Natural killer cell treated with Interleukin-12 subunit alpha and Interleukin-12 subunit beta and Interleukin-15 and Interleukin-18, amount 100 ng/mL, for 72 hours (primary cell): ENCODE measurements at regions not wholly inside any gene's neighbourhood (a gene's known extent, or its start where the extent isn't known, plus 50 kb on each side); places are given as distances from the start of the nearest gene placed in this dataset.

Source experiments
- ATAC-seq, 2 donors: fragments of 150-1000 bp; cut with Tn5 transposase in 1 of 2; sonication (Bioruptor Pico), chemical (Tn5 transposase) in 1 of 2; 2 replicates each; pipeline ENCODE4 v1.10.0; 2021
- DNase-seq: peaks from one replicate; pipeline ENCODE4 v3.0.0; 2022; ENCODE audit warnings: low spot score
- H3K27ac Mint-ChIP-seq, 2 donors: 1 replicate in 1 of 2; 2 replicates in 1 of 2; pipeline ENCODE4 v1.8.0; 2022; ENCODE audit warnings: mixed read lengths in 2 of 2, mild to moderate bottlenecking in 1 of 2, moderate library complexity in 1 of 2
- H3K27me3 Mint-ChIP-seq, 2 donors: 1 replicate in 1 of 2; 2 replicates in 1 of 2; pipeline ENCODE4 v1.8.0; 2022; ENCODE audit warnings: mixed read lengths in 2 of 2
- H3K36me3 Mint-ChIP-seq: one replicate; pipeline ENCODE4 v1.8.0; 2022; ENCODE audit warnings: mixed read lengths
- H3K4me1 Mint-ChIP-seq, 2 donors: 1 replicate in 1 of 2; 2 replicates in 1 of 2; pipeline ENCODE4 v1.8.0; 2022; ENCODE audit warnings: low read depth in 2 of 2, mixed read lengths in 2 of 2, mild to moderate bottlenecking in 1 of 2
- H3K4me3 Mint-ChIP-seq: one replicate; pipeline ENCODE4 v1.8.0; 2022; ENCODE audit warnings: mixed read lengths
- H3K9me3 Mint-ChIP-seq: 2 replicates; pipeline ENCODE4 v1.8.0; 2022; ENCODE audit warnings: mixed read lengths

DNA sequence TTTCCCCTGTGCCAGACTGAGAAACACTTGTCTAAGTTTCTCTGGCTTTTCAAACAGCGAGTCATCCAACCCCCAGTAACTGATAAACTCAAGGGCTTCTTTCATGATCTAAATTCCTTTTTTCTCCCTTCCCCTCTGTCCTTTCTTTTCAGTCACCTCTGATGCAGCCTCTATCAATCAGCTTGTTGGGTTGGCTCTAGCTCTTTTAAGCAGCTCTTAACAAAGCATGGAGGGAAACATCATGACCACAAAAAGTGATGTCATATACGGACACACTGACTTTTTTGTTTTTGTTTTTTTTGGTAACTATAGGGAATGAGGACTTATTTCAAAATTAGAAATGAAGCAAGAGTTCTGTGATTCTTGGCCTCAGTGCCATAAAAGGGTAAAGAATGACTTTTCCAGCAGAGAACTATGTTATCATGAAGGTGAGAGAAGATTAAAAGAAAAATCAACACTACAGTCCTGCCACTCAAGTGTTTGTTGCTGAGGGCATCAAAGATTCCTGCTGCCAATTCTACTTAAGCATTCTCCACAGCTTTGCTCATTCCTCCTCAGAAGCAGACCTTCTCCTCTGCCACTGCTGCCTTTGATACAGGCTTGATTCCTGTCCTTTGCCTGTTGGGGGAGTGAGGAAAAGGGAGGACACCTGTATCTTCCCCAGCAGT lies 457.0 kb upstream of the ONECUT1 start:
- ATAC-seq (peak in 1 of 2 donors; percentile 45), DNase-seq (no peak)
- H3K4me1 Mint-ChIP-seq = no peaks in the 10 kb centered on the region
- no peaks in the 10 kb centered on the region for H3K36me3 Mint-ChIP-seq
- H3K9me3 Mint-ChIP-seq = peaks cover 3% of the 10 kb centered on the region
- no peak overlapping the region for H3K4me3 Mint-ChIP-seq
- no peak overlapping the region for H3K27ac Mint-ChIP-seq
- no peaks in the 10 kb centered on the region for H3K27me3 Mint-ChIP-seq

DNA sequence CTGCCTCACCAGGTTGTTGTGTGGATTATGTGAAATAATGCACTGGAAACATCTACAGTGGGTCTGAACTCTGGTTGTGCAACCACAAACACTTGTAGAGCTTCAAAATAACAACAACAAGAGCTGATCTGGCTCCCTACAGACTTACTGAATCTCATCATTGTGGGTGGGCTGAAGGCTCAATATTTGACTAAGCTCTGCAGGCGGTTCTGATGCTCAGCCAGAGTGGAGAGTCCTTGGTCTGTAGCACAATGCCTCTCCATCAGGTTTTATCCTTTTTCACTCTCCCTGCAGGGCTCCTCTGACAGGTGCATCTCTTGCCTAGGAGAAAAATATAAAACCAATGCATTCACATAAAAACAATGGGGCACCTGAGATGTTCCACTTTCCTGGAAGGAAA lies 456.3 kb upstream of the ONECUT1 start:
- Mint-ChIP-seq H3K4me3 (no peak overlapping the region), H3K36me3 (no peaks in the 10 kb centered on the region), H3K4me1 (no peaks in the 10 kb centered on the region), H3K27me3 (no peaks in the 10 kb centered on the region), H3K27ac (no peak overlapping the region), H3K9me3 (peaks cover 3% of the 10 kb centered on the region)
- DNase-seq = no peak
- ATAC-seq = no peak

DNA sequence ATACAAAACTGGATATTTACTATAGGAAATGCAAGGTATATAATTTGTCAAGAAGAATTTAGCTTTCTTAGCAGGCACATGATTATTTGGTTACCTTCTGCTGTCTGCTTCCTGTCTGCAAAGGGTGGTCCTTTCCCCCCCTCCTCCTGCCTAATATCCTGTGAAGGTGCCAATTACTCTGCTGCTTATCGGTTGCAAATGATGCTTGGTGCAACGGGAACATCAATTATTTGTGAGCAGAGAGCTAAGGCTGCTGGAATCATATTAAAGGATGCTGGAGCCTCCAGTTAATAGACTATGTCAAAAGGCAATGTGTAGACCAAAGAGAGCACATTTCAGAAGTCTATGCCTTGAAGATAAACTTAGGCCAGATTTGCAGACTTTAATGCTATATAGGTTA lies 443.7 kb upstream of the ONECUT1 start:
- no peaks in the 10 kb centered on the region for H3K4me1 Mint-ChIP-seq

DNA sequence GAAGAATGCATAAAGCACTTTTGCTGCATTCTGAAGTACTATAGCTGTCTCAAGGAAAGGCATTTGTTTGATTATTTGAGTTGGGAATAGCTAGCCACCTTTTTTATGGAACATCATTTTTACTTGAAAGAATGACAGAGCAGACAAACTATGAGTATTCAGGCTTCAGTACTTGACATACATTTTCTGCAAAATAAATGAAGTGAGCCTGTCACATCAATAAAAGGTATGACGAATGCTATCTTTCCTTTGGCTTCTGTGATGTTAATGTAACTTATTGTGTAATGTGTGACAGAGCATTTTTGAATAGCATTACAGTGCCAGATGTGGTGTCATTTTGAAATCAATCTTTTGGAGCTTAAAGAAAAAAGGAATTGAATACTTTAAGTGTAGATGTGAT lies 440.3 kb upstream of the ONECUT1 start:
- Mint-ChIP-seq H3K36me3 (no peaks in the 10 kb centered on the region), H3K4me3 (no peak overlapping the region), H3K9me3 (no peaks in the 10 kb centered on the region), H3K27me3 (no peaks in the 10 kb centered on the region), H3K27ac (no peak overlapping the region), H3K4me1 (no peaks in the 10 kb centered on the region)
- DNase-seq = no peak
- no peak for ATAC-seq

More for the DNA sequence above, 443.7 kb upstream of the ONECUT1 start:
- no peak overlapping the region for H3K27ac Mint-ChIP-seq
- ATAC-seq (no peak), DNase-seq (no peak)
- H3K27me3 Mint-ChIP-seq = no peaks in the 10 kb centered on the region
- no peak overlapping the region for H3K4me3 Mint-ChIP-seq
- H3K36me3 Mint-ChIP-seq = no peaks in the 10 kb centered on the region
- H3K9me3 Mint-ChIP-seq = peaks cover 2% of the 10 kb centered on the region

DNA sequence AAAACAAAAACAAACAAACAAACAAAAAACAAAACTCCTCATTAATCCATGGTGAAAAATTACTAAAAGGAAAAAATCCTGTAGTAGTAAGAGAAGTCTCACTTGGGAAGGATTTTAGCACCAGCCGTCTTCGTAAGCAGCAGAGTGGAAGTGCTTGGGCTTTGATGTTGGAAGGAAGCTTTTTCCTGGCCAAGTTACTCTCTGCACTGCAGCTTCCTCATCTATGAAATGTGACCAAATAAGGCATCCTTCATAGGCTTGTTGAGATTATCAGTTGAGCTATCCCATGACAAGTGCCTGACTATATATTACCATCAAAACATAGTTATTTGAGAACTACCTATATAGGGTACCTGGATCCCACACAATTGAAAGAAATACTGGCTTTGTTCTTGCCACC lies 436.4 kb upstream of the ONECUT1 start:
- Mint-ChIP-seq H3K27ac (no peak overlapping the region), H3K4me3 (no peak overlapping the region), H3K9me3 (peaks cover 6% of the 10 kb centered on the region), H3K4me1 (no peaks in the 10 kb centered on the region), H3K27me3 (no peaks in the 10 kb centered on the region), H3K36me3 (no peaks in the 10 kb centered on the region)
- DNase-seq = no peak
- no peak for ATAC-seq

DNA sequence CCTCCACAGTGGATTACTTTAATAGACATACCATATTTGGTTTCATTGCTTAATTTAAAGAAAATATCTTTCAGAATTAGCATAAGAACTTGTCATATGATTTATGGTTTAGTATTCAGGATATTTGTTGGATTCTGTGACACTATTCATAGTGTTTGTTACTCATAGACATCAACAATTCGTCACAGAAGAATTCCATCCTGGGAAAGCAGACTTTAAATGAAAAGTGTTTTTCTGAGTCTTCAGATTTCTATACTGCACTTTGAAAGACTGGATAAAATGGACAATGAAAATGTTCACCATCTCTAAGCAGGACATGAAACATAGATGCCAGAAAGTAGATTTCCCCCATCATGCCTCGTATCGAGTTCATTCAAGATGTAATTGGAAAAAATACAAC lies 435.6 kb upstream of the ONECUT1 start:
- Mint-ChIP-seq H3K4me1 (no peaks in the 10 kb centered on the region), H3K27me3 (no peaks in the 10 kb centered on the region), H3K9me3 (peaks cover 6% of the 10 kb centered on the region), H3K27ac (no peak overlapping the region), H3K36me3 (no peaks in the 10 kb centered on the region), H3K4me3 (no peak overlapping the region)
- ATAC-seq (no peak), DNase-seq (no peak)

DNA sequence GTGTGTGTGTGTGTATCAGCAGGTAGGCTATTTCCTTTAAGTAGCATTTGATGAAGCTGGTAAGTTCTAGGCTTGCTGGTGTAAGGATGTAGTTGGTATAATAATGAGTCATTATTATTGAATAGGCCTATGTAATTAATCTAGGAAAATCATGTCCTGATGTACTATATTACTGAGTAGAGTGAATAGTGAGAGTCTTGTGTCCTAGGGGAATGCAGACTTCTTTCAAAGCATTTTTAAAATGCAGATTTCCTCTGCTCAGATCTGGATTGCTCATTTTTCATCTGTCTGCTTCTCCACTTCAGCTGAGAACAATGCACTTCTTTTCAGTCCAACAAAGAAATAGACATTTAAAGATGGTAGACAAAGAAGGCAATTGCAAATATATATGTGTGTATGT lies 434.2 kb upstream of the ONECUT1 start:
- Mint-ChIP-seq H3K27me3 (no peaks in the 10 kb centered on the region), H3K9me3 (peaks cover 6% of the 10 kb centered on the region), H3K36me3 (no peaks in the 10 kb centered on the region), H3K4me3 (no peak overlapping the region), H3K4me1 (no peaks in the 10 kb centered on the region), H3K27ac (no peak overlapping the region)
- DNase-seq (no peak), ATAC-seq (no peak)

DNA sequence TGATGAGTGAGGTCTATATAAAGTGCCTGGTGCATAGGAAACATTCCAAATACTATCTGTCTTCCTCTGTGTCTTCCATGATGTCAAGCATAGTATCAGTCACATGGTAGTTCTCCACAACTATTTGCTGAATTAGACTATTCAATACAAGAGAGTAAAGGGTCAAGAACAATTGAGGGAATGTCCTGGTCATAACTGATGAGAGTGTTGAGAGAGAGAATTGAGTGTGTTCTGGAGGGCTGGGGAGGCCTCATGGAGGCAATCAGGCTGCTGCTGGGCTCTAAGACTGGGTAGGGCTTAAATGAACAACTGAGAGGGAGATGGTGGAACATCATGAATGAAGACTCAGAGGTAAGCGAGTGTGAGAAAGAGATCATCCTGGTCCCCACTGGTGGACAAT lies 433.7 kb upstream of the ONECUT1 start:
- Mint-ChIP-seq H3K36me3 (no peaks in the 10 kb centered on the region), H3K4me1 (no peaks in the 10 kb centered on the region), H3K4me3 (no peak overlapping the region), H3K9me3 (peaks cover 6% of the 10 kb centered on the region), H3K27me3 (no peaks in the 10 kb centered on the region), H3K27ac (no peak overlapping the region)
- DNase-seq (no peak), ATAC-seq (no peak)

DNA sequence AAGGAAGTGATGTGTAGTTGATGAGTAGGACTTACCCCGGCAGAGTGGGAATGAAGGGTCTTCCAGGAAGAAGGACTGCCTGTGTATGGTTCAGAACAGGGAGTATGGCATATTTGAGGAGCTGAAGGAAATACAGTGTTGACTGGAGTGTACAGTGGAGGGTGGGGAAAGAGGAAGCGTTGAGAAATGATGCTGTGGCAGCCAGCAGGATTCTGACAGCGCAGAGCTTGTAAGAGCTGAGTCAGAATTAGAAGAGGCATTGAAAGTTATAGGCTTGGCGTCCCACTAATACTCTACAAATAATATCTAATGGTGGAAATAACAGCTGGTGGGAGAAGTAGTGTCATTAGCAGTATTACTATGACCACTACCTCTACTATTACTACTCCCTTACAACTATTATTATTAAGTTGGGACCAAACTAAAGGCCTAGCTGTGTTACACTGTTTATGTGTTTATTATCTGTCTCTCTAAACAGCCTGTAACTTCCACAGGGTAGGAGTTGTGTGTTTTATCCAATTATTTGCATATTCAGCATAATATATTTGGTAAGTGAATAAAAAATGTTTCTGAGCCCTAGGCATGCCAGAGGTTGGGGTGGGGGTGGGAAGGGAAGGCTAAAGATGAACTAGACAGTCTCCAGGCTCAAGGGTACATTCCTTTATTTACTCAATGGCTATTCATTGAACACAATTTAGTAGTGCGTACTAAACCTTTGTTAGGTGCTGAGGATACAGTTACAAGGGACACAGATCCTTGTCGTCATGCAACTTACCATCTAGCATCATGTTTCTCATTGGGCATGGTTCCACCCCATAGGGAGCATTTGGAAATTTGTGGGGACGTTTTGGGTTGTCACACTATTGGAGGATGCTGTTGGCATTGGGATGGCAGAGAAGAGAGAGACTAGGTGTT lies 428.8 kb upstream of the ONECUT1 start:
- H3K9me3 Mint-ChIP-seq = peaks cover 19% of the 10 kb centered on the region
- peaks cover 0 to 7% of the 10 kb centered on the region in 2 donors for H3K27me3 Mint-ChIP-seq
- H3K4me3 Mint-ChIP-seq = no peak overlapping the region
- H3K27ac Mint-ChIP-seq = no peak overlapping the region
- H3K4me1 Mint-ChIP-seq = no peaks in the 10 kb centered on the region
- ATAC-seq = no peak
- no peak for DNase-seq
- no peaks in the 10 kb centered on the region for H3K36me3 Mint-ChIP-seq

DNA sequence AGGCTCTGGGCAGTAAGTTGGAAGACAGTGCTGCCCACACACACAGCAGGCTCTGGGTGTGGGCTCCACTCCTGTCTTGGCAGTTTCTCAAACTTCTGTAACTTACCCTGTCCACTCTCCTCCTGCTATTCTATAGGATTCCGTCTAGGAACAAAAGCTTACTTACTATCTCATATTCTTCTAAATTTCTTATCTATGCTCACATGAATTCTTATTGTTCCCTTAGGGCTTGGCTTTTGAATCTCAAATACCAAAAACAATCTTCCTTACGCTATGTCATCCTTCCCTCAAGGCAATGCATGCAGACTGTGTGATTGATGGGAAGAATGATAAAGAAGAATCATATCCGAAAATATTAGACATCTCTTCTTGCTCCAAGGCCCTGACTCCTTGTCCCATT lies 425.9 kb upstream of the ONECUT1 start:
- DNase-seq (no peak), ATAC-seq (no peak)
- no peak overlapping the region for H3K27ac Mint-ChIP-seq
- no peak overlapping the region for H3K4me3 Mint-ChIP-seq
- H3K36me3 Mint-ChIP-seq = no peaks in the 10 kb centered on the region
- peaks cover 14% of the 10 kb centered on the region for H3K9me3 Mint-ChIP-seq
- H3K27me3 Mint-ChIP-seq = peaks cover 0 to 9% of the 10 kb centered on the region in 2 donors
- H3K4me1 Mint-ChIP-seq = no peaks in the 10 kb centered on the region

DNA sequence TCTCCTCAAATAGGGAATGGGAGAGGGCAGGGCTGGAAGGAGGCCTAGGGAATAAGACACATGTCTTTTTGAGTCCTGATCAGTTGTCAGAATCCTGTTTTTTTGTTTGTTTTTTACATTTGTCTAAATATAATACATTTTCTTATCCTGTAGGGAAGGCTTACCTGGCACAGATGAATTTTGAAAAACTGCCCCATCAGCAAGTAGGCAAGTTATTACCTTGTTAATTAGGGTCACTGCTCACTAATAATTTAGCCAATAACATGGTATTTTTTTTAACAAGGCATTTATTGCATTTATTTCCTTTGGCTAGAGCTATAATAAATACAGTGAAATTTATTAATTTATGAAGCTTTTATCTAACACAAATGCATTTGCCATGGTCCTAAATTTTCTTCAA lies 423.2 kb upstream of the ONECUT1 start:
- no peaks in the 10 kb centered on the region for H3K36me3 Mint-ChIP-seq
- H3K27me3 Mint-ChIP-seq = peaks cover 0 to 9% of the 10 kb centered on the region in 2 donors
- ATAC-seq = no peak
- no peak for DNase-seq
- no peaks in the 10 kb centered on the region for H3K4me1 Mint-ChIP-seq
- H3K4me3 Mint-ChIP-seq = no peak overlapping the region
- H3K27ac Mint-ChIP-seq = no peak overlapping the region
- peaks cover 10% of the 10 kb centered on the region for H3K9me3 Mint-ChIP-seq

DNA sequence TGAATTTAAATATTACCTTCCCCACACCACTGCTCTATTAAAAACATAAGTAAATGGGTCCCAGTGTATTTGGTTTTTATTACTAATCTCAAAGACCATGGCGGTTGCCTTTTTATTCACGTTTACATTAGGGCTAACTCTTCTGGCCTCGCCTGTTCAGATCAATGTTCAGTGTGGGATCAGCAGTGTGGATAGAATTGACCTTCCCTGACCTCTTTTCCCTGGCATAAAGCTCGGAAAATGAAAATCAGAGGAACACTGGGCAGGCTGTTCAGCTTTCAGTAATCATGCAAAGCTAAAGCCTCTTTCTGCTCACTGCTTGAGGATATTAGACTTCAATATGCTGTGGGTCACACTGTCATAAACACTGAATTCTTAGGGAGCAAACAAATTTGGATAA lies 422.6 kb upstream of the ONECUT1 start:
- H3K4me3 Mint-ChIP-seq = no peak overlapping the region
- H3K27ac Mint-ChIP-seq = no peak overlapping the region
- H3K36me3 Mint-ChIP-seq = no peaks in the 10 kb centered on the region
- H3K9me3 Mint-ChIP-seq = peaks cover 5% of the 10 kb centered on the region
- no peaks in the 10 kb centered on the region for H3K4me1 Mint-ChIP-seq
- DNase-seq (no peak), ATAC-seq (no peak)
- peaks cover 0 to 9% of the 10 kb centered on the region in 2 donors for H3K27me3 Mint-ChIP-seq

DNA sequence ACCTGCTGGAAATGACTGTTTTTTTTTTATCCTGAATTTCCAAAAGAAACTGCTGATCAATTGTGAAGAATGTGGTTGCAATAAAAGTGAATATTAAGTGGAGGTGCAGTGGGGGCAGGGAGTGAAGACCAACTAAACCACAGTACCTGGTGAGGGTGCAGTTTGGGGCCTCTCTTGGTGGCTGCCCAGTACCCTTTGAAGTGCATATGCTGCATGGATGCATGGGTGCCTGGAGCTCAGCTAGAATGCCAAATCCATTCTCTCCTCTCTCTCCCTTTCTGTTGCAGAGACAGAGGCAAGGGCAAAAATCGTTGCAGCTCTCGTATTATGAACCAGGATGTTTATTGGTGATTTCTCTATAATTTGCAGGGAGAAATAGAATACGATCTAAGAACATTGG lies 420.5 kb upstream of the ONECUT1 start:
- H3K36me3 Mint-ChIP-seq = no peaks in the 10 kb centered on the region
- H3K27me3 Mint-ChIP-seq = peaks cover 0 to 2% of the 10 kb centered on the region in 2 donors
- no peaks in the 10 kb centered on the region for H3K4me1 Mint-ChIP-seq
- H3K27ac Mint-ChIP-seq = no peak overlapping the region
- ATAC-seq = no peak
- DNase-seq = no peak
- H3K4me3 Mint-ChIP-seq = no peak overlapping the region
- H3K9me3 Mint-ChIP-seq = peaks cover 3% of the 10 kb centered on the region

DNA sequence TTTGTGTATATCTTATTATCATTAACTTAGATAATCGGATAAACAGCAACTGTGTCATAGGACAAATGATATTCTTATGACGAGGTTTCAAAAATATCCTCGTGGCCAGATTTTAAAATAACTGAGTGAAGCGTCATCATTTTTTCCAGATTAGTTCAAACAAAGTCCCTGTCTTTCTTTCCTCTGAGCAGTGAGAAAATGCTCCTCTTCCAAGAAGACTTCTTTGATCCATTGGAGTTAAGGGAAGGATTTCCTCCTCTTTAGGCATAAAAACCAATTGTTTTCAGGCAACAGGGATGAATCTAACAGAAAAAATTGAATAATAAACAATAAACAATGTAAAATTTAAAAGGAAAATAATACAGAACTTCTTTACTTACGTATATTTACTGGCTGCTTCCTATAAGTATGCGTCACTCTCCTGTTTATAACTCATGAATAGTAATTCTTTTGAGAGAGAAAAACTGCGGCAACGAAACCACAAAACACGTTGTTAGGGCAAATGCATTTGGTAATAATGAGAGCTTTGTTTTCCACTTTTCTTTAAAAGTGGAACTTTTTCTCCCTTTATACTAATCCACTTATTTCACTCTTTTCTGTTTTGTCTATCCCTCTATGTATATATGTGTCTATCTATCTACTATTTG lies 419.4 kb upstream of the ONECUT1 start:
- H3K27ac Mint-ChIP-seq = no peak overlapping the region
- DNase-seq (no peak), ATAC-seq (no peak)
- no peaks in the 10 kb centered on the region for H3K4me1 Mint-ChIP-seq
- no peaks in the 10 kb centered on the region for H3K36me3 Mint-ChIP-seq
- H3K27me3 Mint-ChIP-seq = peaks cover 0 to 2% of the 10 kb centered on the region in 2 donors
- H3K9me3 Mint-ChIP-seq = peaks cover 3% of the 10 kb centered on the region
- H3K4me3 Mint-ChIP-seq = no peak overlapping the region
